Calu3 (cell line): ENCODE measurements at regions not wholly inside any gene's neighbourhood (a gene's known extent, or its start where the extent isn't known, plus 50 kb on each side); places are given as distances from the start of the nearest gene placed in this dataset.

Source experiments
- BruUV-seq: library from RNA; stranded (reverse); fragments of 400-500 nt; replicated peaks from 2 replicates; lab custom pipeline; 2021; lab: Mats Ljungman, UMichigan
- CTCF ChIA-PET: fragments of 300-600 bp; sonication (Branson Sonifier 250); formaldehyde crosslinking; loops from one replicate; lab custom pipeline; 2022; ENCODE audit warnings: antibody characterized with exemption; lab: Charles Lee
- DNase-seq: peaks from one replicate; pipeline ENCODE4 v3.0.0; 2022
- H3K27ac Mint-ChIP-seq: one replicate; pipeline ENCODE4 v1.8.0; 2022; ENCODE audit warnings: mixed read lengths; ENCODE audit not compliant: unreplicated experiment
- H3K27me3 Mint-ChIP-seq: one replicate; pipeline ENCODE4 v1.8.0; 2022; ENCODE audit warnings: mixed read lengths; ENCODE audit not compliant: unreplicated experiment
- H3K36me3 Mint-ChIP-seq: one replicate; pipeline ENCODE4 v1.8.0; 2022; ENCODE audit warnings: mild to moderate bottlenecking, moderate library complexity, mixed read lengths; ENCODE audit not compliant: insufficient read depth, unreplicated experiment
- H3K4me1 Mint-ChIP-seq: one replicate; pipeline ENCODE4 v1.8.0; 2022; ENCODE audit warnings: mild to moderate bottlenecking, low read depth, mixed read lengths; ENCODE audit not compliant: unreplicated experiment
- H3K4me3 Mint-ChIP-seq: one replicate; pipeline ENCODE4 v1.8.0; 2022; ENCODE audit warnings: mild to moderate bottlenecking, low read depth, moderate library complexity, mixed read lengths; ENCODE audit not compliant: unreplicated experiment
- H3K9me3 Mint-ChIP-seq: one replicate; pipeline ENCODE4 v1.8.0; 2022; ENCODE audit warnings: low read depth, mixed read lengths; ENCODE audit not compliant: unreplicated experiment
- intact Hi-C: fragments of 100-400 bp; cut with micrococcal nuclease; formaldehyde crosslinking; loops from one replicate; pipeline ENCODE4 v1.10.0; 2022; ENCODE audit not compliant: unreplicated experiment
- TF ChIP-seq, protein P1 (sequence below): fragments of 200-600 bp; IDR thresholded peaks from one replicate; pipeline ENCODE4 v1.8.0; 2022; ENCODE audit warnings: antibody characterized with exemption; ENCODE audit not compliant: unreplicated experiment

DNA sequence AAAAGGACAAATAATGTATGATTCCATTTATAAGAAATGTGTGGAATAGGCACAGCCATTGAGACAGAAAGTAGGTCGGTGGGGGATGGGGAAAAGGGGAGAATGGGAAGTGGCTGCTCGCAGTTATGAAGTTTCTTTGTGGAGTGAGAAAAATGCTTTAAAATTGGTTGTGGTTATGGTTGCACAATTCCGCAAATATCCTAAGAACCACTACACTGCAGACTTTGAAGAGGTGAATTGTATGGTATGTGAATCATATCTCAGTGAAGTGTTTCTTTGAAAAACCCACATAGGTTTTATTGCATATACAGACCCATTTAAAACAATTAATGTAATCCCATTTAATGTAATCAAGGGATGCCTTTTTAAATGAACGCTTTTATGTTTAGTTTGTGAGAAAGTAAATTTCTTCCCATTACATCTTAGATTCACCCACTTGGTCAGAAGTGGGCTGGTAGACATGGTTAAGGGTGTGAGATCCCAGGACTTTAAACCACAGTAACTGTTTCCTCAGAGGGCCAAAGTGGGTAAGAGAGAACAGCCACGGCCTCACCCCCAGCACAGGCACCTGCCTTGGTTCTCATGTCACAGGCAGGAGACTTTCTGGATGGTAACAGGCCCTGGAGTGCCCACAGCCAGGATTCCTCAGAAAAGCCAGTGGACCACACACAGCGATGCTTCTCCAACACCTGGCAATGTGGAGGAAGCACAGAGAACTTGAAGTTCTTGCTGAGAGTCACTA is 119.3 kb upstream of the GJB6 start:
- BruUV-seq: no TSS peak
- Mint-ChIP-seq H3K27ac (no peak overlapping the region), H3K27me3 (no peaks in the 10 kb centered on the region), H3K4me3 (no peak overlapping the region), H3K36me3 (no peaks in the 10 kb centered on the region), H3K9me3 (no peaks in the 10 kb centered on the region), H3K4me1 (no peaks in the 10 kb centered on the region)
- TF ChIP-seq, protein P1, sequence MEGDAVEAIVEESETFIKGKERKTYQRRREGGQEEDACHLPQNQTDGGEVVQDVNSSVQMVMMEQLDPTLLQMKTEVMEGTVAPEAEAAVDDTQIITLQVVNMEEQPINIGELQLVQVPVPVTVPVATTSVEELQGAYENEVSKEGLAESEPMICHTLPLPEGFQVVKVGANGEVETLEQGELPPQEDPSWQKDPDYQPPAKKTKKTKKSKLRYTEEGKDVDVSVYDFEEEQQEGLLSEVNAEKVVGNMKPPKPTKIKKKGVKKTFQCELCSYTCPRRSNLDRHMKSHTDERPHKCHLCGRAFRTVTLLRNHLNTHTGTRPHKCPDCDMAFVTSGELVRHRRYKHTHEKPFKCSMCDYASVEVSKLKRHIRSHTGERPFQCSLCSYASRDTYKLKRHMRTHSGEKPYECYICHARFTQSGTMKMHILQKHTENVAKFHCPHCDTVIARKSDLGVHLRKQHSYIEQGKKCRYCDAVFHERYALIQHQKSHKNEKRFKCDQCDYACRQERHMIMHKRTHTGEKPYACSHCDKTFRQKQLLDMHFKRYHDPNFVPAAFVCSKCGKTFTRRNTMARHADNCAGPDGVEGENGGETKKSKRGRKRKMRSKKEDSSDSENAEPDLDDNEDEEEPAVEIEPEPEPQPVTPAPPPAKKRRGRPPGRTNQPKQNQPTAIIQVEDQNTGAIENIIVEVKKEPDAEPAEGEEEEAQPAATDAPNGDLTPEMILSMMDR: no peak
- no peak for DNase-seq
- intact Hi-C loops: no loop called here
- CTCF ChIA-PET: no interaction called here

DNA sequence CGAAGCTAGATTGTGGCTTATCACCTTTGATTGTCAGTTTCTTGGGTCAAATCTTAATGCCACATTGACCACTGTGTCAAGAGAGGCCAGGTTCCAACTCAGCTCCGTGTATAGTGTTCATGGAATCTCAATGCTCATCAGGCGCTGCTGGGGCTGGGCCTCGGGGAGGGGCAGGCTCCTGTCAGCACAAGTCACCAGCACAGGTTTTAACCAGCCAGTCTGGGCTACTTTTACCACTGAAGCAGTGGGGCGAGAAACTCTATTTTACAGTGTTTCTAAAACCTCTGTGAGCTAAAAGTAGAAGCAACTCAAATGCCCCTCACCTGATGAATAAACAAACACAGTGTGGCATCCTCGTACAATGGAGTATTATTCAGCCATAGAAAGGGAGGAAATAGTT is 118.7 kb upstream of the GJB6 start:
- H3K27me3 Mint-ChIP-seq: no peaks in the 10 kb centered on the region
- no TSS peak for BruUV-seq
- H3K27ac Mint-ChIP-seq: no peak overlapping the region
- H3K9me3 Mint-ChIP-seq: no peaks in the 10 kb centered on the region
- CTCF ChIA-PET: no interaction called here
- no peaks in the 10 kb centered on the region for H3K4me1 Mint-ChIP-seq
- TF ChIP-seq, protein P1: no peak
- no peaks in the 10 kb centered on the region for H3K36me3 Mint-ChIP-seq
- intact Hi-C loops: no loop called here
- no peak overlapping the region for H3K4me3 Mint-ChIP-seq
- no peak for DNase-seq

DNA sequence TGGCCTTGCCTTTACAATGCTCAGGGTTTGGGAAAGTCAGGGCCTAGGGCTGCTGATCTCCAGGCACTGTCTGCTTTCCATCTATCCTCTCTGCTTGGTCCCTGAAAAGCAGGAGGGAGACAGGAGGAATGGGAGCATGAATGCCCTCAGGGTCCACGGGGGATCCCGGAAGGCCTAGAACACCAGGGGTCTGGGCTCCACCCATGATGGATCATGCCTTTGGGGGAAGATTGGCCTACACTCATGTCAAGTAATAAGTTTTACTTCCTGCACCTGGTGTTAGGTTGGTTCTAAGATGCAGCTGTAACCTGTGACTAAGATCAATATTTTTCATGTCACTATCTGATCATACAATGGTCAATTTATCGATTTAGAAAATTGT is 118.3 kb upstream of the GJB6 start:
- intact Hi-C loops: no loop called here
- H3K36me3 Mint-ChIP-seq: no peaks in the 10 kb centered on the region

DNA sequence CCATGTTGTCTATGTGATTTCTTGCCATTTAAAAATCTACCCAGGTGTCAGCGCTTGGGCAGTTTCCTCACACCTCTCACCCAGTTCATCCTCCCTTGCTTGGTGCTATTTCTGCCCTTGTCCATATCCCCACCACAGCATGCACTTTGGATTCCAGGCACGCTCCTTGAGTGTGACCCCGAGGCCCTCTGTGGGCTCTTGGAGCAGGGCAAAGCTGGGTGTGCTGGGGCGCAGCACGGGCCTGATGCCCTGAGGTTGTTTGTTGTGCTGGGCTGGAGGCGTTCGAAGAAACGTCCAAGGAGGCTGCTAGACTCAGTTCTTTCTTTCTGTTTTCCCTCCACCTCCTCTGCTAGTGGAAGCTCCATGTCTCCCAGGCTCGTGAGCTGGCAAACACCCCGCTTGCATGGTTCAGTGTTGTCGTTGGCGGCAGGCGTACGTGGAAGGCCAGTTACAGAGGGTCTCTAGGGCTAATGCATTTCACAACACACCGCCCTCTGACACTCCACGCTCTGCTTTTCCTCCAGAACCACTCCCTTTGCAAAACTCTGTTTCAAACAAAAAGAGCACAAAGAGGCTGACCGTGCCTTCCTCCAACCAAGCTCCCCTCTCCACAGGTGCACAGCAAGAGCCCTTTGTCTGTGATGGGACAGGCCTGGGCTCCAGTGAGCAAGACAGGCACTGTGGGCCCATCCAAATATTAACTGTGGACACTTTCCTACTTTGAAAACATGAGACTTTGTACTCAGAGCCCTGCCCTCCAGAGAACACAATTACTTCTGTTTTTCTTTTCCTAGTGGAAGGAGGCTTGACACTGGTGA is 117.7 kb upstream of the GJB6 start:
- H3K4me3 Mint-ChIP-seq: no peak overlapping the region
- TF ChIP-seq, protein P1: no peak
- DNase-seq: no peak
- H3K27me3 Mint-ChIP-seq: no peaks in the 10 kb centered on the region
- CTCF ChIA-PET: no interaction called here
- H3K36me3 Mint-ChIP-seq: no peaks in the 10 kb centered on the region
- BruUV-seq: no TSS peak
- H3K9me3 Mint-ChIP-seq: no peaks in the 10 kb centered on the region
- no peaks in the 10 kb centered on the region for H3K4me1 Mint-ChIP-seq
- H3K27ac Mint-ChIP-seq: no peak overlapping the region
- intact Hi-C loops: no loop called here

More for the DNA sequence above, 118.3 kb upstream of the GJB6 start:
- DNase-seq: no peak
- H3K4me3 Mint-ChIP-seq: no peak overlapping the region
- TF ChIP-seq, protein P1: no peak
- no peaks in the 10 kb centered on the region for H3K9me3 Mint-ChIP-seq
- no TSS peak for BruUV-seq
- H3K27me3 Mint-ChIP-seq: no peaks in the 10 kb centered on the region
- H3K27ac Mint-ChIP-seq: no peak overlapping the region
- no peaks in the 10 kb centered on the region for H3K4me1 Mint-ChIP-seq
- CTCF ChIA-PET: no interaction called here
